HG03460 (cell line): ENCODE measurements at regions not wholly inside any gene's neighbourhood (a gene's known extent, or its start where the extent isn't known, plus 50 kb on each side); places are given as distances from the start of the nearest gene placed in this dataset.

Experiments
- ATAC-seq: cut with Tn5 transposase; IDR thresholded peaks from one replicate; pipeline ENCODE4 v1.9.1; 2021; ENCODE audit not compliant: unreplicated experiment

- ATAC-seq: no peak
These were observed 65.6 kb upstream of the E2F8 start for GRCh38 chr11:19306179-19306944.

DNA sequence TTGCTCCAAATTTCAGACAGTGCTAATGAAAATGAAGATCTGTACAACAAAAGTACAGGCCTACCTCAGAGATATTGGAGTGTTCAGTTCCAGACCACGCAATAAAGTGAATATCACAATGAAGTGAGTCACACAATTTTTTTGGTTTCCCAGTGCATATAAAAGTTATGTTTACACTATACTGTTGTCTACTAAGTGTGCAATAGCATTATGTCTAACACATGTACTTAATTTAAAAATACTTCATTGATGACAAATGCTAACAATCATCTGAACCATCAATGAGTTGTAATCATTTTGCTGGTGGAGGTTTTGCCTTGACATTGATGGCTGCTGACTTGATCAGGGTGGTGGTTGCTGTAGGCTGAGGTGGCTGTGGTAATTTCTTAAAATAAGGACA lies 60.6 kb upstream of the E2F8 start:
- ATAC-seq: no peak

GRCh38 chr11:19294444-19294843 lies 53.7 kb upstream of the E2F8 start:
- ATAC-seq: no peak

- ATAC-seq: no peak
These were observed 50.3 kb upstream of the E2F8 start for GRCh38 chr11:19291064-19291463.
